ENCODE measurements at regions not wholly inside any gene's neighbourhood (a gene's known extent, or its start where the extent isn't known, plus 50 kb on each side); places are given as distances from the start of the nearest gene placed in this dataset.

GRCh38 chr19:30671622-30672051 is 299.5 kb downstream of the ZNF536 start:
- Mint-ChIP-seq H3K4me3 (no peak overlapping the region), H3K4me1 (no peaks in the 10 kb centered on the region), H3K27ac (no peak overlapping the region), H3K36me3 (no peaks in the 10 kb centered on the region), H3K27me3 (ENCODE audit: low read depth in 3 of 3) (peaks cover 5 to 11% (median 7%) of the 10 kb centered on the region in 3 donors), H3K9me3 (no peaks in the 10 kb centered on the region)
- no peak for DNase-seq

- DNase-seq, result no peak
- Mint-ChIP-seq H3K27me3 (ENCODE audit: low read depth in 3 of 3) (peaks cover 5 to 11% (median 7%) of the 10 kb centered on the region in 3 donors), H3K27ac (no peak overlapping the region), H3K9me3 (no peaks in the 10 kb centered on the region), H3K4me3 (no peak overlapping the region), H3K36me3 (no peaks in the 10 kb centered on the region), H3K4me1 (no peaks in the 10 kb centered on the region)
Observed at GRCh38 chr19:30671367-30671619, 299.1 kb downstream of the ZNF536 start.

- no peak for DNase-seq
- Mint-ChIP-seq H3K27ac (no peak overlapping the region), H3K9me3 (no peaks in the 10 kb centered on the region), H3K4me1 (no peaks in the 10 kb centered on the region), H3K4me3 (no peak overlapping the region), H3K36me3 (no peaks in the 10 kb centered on the region), H3K27me3 (ENCODE audit: low read depth in 3 of 3) (peaks cover 5 to 11% (median 7%) of the 10 kb centered on the region in 3 donors)
Observed at GRCh38 chr19:30670562-30671366, 298.6 kb downstream of the ZNF536 start.

GRCh38 chr19:30670011-30670329 is 297.8 kb downstream of the ZNF536 start:
- peaks cover 5 to 11% (median 7%) of the 10 kb centered on the region in 3 donors for H3K27me3 Mint-ChIP-seq (ENCODE audit: low read depth in 3 of 3)

GRCh38 chr19:30669329-30670010 is 297.3 kb downstream of the ZNF536 start:
- peak in 2 of 3 donors; percentile 13 to 14 for DNase-seq
- Mint-ChIP-seq H3K27ac (no peak overlapping the region), H3K27me3 (ENCODE audit: low read depth in 3 of 3) (peaks cover 5 to 11% (median 7%) of the 10 kb centered on the region in 3 donors)

More at GRCh38 chr19:30670011-30670329, 297.8 kb downstream of the ZNF536 start:
- H3K4me3 Mint-ChIP-seq, result no peak overlapping the region
- no peaks in the 10 kb centered on the region for H3K9me3 Mint-ChIP-seq
- H3K4me1 Mint-ChIP-seq, result no peaks in the 10 kb centered on the region
- H3K36me3 Mint-ChIP-seq, result no peaks in the 10 kb centered on the region
- H3K27ac Mint-ChIP-seq, result no peak overlapping the region
- DNase-seq, result no peak

GRCh38 chr19:30668521-30669155 is 296.5 kb downstream of the ZNF536 start:
- no peak for DNase-seq
- no peaks in the 10 kb centered on the region for H3K9me3 Mint-ChIP-seq
- no peaks in the 10 kb centered on the region for H3K4me1 Mint-ChIP-seq
- no peak overlapping the region for H3K4me3 Mint-ChIP-seq
- H3K27me3 Mint-ChIP-seq (ENCODE audit: low read depth in 3 of 3), result peaks cover 3 to 11% (median 7%) of the 10 kb centered on the region in 3 donors
- no peak overlapping the region for H3K27ac Mint-ChIP-seq
- H3K36me3 Mint-ChIP-seq, result no peaks in the 10 kb centered on the region

More at GRCh38 chr19:30669329-30670010, 297.3 kb downstream of the ZNF536 start:
- H3K4me3 Mint-ChIP-seq, result no peak overlapping the region
- H3K4me1 Mint-ChIP-seq, result no peaks in the 10 kb centered on the region
- no peaks in the 10 kb centered on the region for H3K9me3 Mint-ChIP-seq
- no peaks in the 10 kb centered on the region for H3K36me3 Mint-ChIP-seq

GRCh38 chr19:30667746-30668145 is 295.6 kb downstream of the ZNF536 start:
- DNase-seq, result no peak
- Mint-ChIP-seq H3K4me1 (no peaks in the 10 kb centered on the region), H3K36me3 (no peaks in the 10 kb centered on the region), H3K4me3 (no peak overlapping the region), H3K27me3 (ENCODE audit: low read depth in 3 of 3) (peaks cover 3 to 11% (median 4%) of the 10 kb centered on the region in 3 donors), H3K27ac (no peak overlapping the region), H3K9me3 (no peaks in the 10 kb centered on the region)

GRCh38 chr19:30667227-30667626 is 295.0 kb downstream of the ZNF536 start:
- Mint-ChIP-seq H3K36me3 (no peaks in the 10 kb centered on the region), H3K27me3 (ENCODE audit: low read depth in 3 of 3) (peaks cover 3 to 15% (median 4%) of the 10 kb centered on the region in 3 donors), H3K27ac (no peak overlapping the region), H3K4me1 (no peaks in the 10 kb centered on the region), H3K4me3 (no peak overlapping the region), H3K9me3 (no peaks in the 10 kb centered on the region)
- DNase-seq, result no peak

- peak; percentile 6 to 14 (median 9) for DNase-seq
- no peaks in the 10 kb centered on the region for H3K4me1 Mint-ChIP-seq
- peaks cover 3 to 17% (median 4%) of the 10 kb centered on the region in 3 donors for H3K27me3 Mint-ChIP-seq (ENCODE audit: low read depth in 3 of 3)
- H3K9me3 Mint-ChIP-seq, result no peaks in the 10 kb centered on the region
- H3K27ac Mint-ChIP-seq, result no peak overlapping the region
- no peaks in the 10 kb centered on the region for H3K36me3 Mint-ChIP-seq
- no peak overlapping the region for H3K4me3 Mint-ChIP-seq
Observed at GRCh38 chr19:30666301-30666803, 294.2 kb downstream of the ZNF536 start.

GRCh38 chr19:30665449-30665848 is 293.3 kb downstream of the ZNF536 start:
- DNase-seq, result no peak
- H3K4me1 Mint-ChIP-seq, result no peaks in the 10 kb centered on the region
- no peak overlapping the region for H3K27ac Mint-ChIP-seq
- no peaks in the 10 kb centered on the region for H3K9me3 Mint-ChIP-seq
- H3K4me3 Mint-ChIP-seq, result no peak overlapping the region
- peaks cover 2 to 9% (median 3%) of the 10 kb centered on the region in 3 donors for H3K27me3 Mint-ChIP-seq (ENCODE audit: low read depth in 3 of 3)
- no peaks in the 10 kb centered on the region for H3K36me3 Mint-ChIP-seq

GRCh38 chr19:30663611-30664174 is 291.5 kb downstream of the ZNF536 start:
- Mint-ChIP-seq H3K36me3 (no peaks in the 10 kb centered on the region), H3K4me1 (no peaks in the 10 kb centered on the region), H3K27me3 (ENCODE audit: low read depth in 3 of 3) (peaks cover 0 to 6% (median 2%) of the 10 kb centered on the region in 3 donors), H3K9me3 (no peaks in the 10 kb centered on the region), H3K4me3 (no peak overlapping the region), H3K27ac (no peak overlapping the region)
- DNase-seq, result no peak

- Mint-ChIP-seq H3K27ac (no peak overlapping the region), H3K4me3 (no peak overlapping the region), H3K4me1 (no peaks in the 10 kb centered on the region), H3K9me3 (no peaks in the 10 kb centered on the region), H3K36me3 (no peaks in the 10 kb centered on the region), H3K27me3 (ENCODE audit: low read depth in 3 of 3) (peaks cover 0 to 6% (median 2%) of the 10 kb centered on the region in 3 donors)
- no peak for DNase-seq
Observed at GRCh38 chr19:30662211-30662861, 290.2 kb downstream of the ZNF536 start.

GRCh38 chr19:30659638-30660037 is 287.5 kb downstream of the ZNF536 start:
- no peaks in the 10 kb centered on the region for H3K4me1 Mint-ChIP-seq
- H3K27me3 Mint-ChIP-seq (ENCODE audit: low read depth in 3 of 3), result peaks cover 0 to 6% (median 0%) of the 10 kb centered on the region in 3 donors
- H3K36me3 Mint-ChIP-seq, result no peaks in the 10 kb centered on the region
- no peaks in the 10 kb centered on the region for H3K9me3 Mint-ChIP-seq
- DNase-seq, result no peak
- no peak overlapping the region for H3K4me3 Mint-ChIP-seq
- H3K27ac Mint-ChIP-seq, result no peak overlapping the region
